DOHH2 (cell line): ENCODE measurements at regions not wholly inside any gene's neighbourhood (a gene's known extent, or its start where the extent isn't known, plus 50 kb on each side); places are given as distances from the start of the nearest gene placed in this dataset.
"Not testable (repeated sequence)": the region's sequence is repeated elsewhere in the genome, so short reads cannot be mapped to it uniquely, and the experiment has no call there.

Experiments used
- H3F3A ChIP-seq: fragments of 200-600 bp; sonication (generic), shearing (Covaris generic); 2 replicates; pipeline ENCODE4 v1.6.0; 2016; ENCODE audit warnings: antibody characterized with exemption, mild to moderate bottlenecking; ENCODE audit not compliant: control insufficient read depth, insufficient read depth
- H3K27ac ChIP-seq: fragments of 200-600 bp; sonication (generic); 2 replicates; pipeline ENCODE4 v1.5.1; 2014; ENCODE audit warnings: low read depth, mild to moderate bottlenecking, low read length, moderate library complexity
- H3K27me3 ChIP-seq: fragments of 200-600 bp; sonication (generic); 2 replicates; pipeline ENCODE4 v1.6.1; 2014; ENCODE audit warnings: mild to moderate bottlenecking, low read length, mixed read lengths; ENCODE audit not compliant: control insufficient read depth
- H3K36me3 ChIP-seq: fragments of 200-600 bp; sonication (generic); 2 replicates; pipeline ENCODE4 v1.6.1; 2014; ENCODE audit warnings: mild to moderate bottlenecking, low read length, moderate library complexity, mixed read lengths; ENCODE audit not compliant: control insufficient read depth
- H3K4me1 ChIP-seq: fragments of 200-600 bp; sonication (generic); 2 replicates; pipeline ENCODE4 v1.6.1; 2014; ENCODE audit warnings: mild to moderate bottlenecking, low read length, mixed read lengths; ENCODE audit not compliant: control insufficient read depth
- H3K4me2 ChIP-seq: fragments of 200-600 bp; sonication (generic); 2 replicates; pipeline ENCODE4 v1.6.0; 2014; ENCODE audit warnings: mild to moderate bottlenecking, low read length, moderate library complexity
- H3K4me3 ChIP-seq: fragments of 200-600 bp; sonication (generic); 2 replicates; pipeline ENCODE4 v1.5.1; 2014; ENCODE audit warnings: mild to moderate bottlenecking, low read length, mixed read lengths
- H3K79me2 ChIP-seq: fragments of 200-600 bp; sonication (generic); 2 replicates; pipeline ENCODE4 v1.6.1; 2014; ENCODE audit warnings: mild to moderate bottlenecking, low read length, mixed read lengths; ENCODE audit not compliant: control insufficient read depth
- H3K9me2 ChIP-seq: fragments of 200-600 bp; sonication (generic); replicated peaks from 2 replicates; pipeline ENCODE4 v1.6.1; 2014; ENCODE audit warnings: mild to moderate bottlenecking, low read length, mixed read lengths; ENCODE audit not compliant: control insufficient read depth
- H3K9me3 ChIP-seq: fragments of 200-600 bp; sonication (generic); 2 replicates; pipeline ENCODE4 v1.6.1; 2014; ENCODE audit warnings: antibody characterized with exemption, low read length, mixed read lengths; ENCODE audit not compliant: control insufficient read depth, insufficient read depth
- H4K20me1 ChIP-seq: fragments of 200-600 bp; sonication (generic); 2 replicates; pipeline ENCODE4 v1.6.0; 2014; ENCODE audit warnings: low read depth, mild to moderate bottlenecking, antibody characterized with exemption, low read length, moderate library complexity; ENCODE audit not compliant: control insufficient read depth, insufficient read depth
- CTCF ChIP-seq: fragments of 200-600 bp; sonication (generic); IDR thresholded peaks from one replicate; pipeline ENCODE4 v1.5.1; 2014; ENCODE audit warnings: antibody characterized with exemption, mild to moderate bottlenecking, low read depth, low read length; ENCODE audit not compliant: poor library complexity, severe bottlenecking
- EZH2phosphoT487 ChIP-seq: fragments of 200-600 bp; sonication (generic); IDR thresholded peaks from 2 replicates; pipeline ENCODE4 v1.6.1; 2017; ENCODE audit warnings: borderline replicate concordance, mild to moderate bottlenecking, antibody characterized with exemption, low read length, moderate library complexity, mixed read lengths

GRCh38 chr15:19973718-19974117 is 567.9 kb downstream of the GOLGA6L6 start:
- H3K9me3 ChIP-seq: peaks cover 5% of the 10 kb centered on the region
- no peaks in the 10 kb centered on the region for H3K4me1 ChIP-seq
- no peaks in the 10 kb centered on the region for H3K36me3 ChIP-seq
- no peaks in the 10 kb centered on the region for H4K20me1 ChIP-seq
- no peak overlapping the region for H3K27ac ChIP-seq
- no peaks in the 10 kb centered on the region for H3K9me2 ChIP-seq
- no peaks in the 10 kb centered on the region for H3F3A ChIP-seq
- no peak overlapping the region for H3K4me2 ChIP-seq
- H3K4me3 ChIP-seq: no peak overlapping the region
- no peaks in the 10 kb centered on the region for H3K27me3 ChIP-seq
- no peak for TF ChIP-seq EZH2phosphoT487
- TF ChIP-seq CTCF: no peak
- no peaks in the 10 kb centered on the region for H3K79me2 ChIP-seq

- H3K27ac ChIP-seq, H3K4me3 ChIP-seq, H3K4me2 ChIP-seq, H3K27me3 ChIP-seq, H3K9me3 ChIP-seq, H3F3A ChIP-seq, H3K36me3 ChIP-seq, H3K9me2 ChIP-seq, H4K20me1 ChIP-seq, H3K4me1 ChIP-seq, H3K79me2 ChIP-seq: not testable (repeated sequence)
These were observed 569.0 kb downstream of the GOLGA6L6 start for GRCh38 chr15:19972582-19972981.

GRCh38 chr15:19965574-19965973 is 576.0 kb downstream of the GOLGA6L6 start:
- H3K36me3 ChIP-seq, H3K4me2 ChIP-seq, H3K27me3 ChIP-seq, H4K20me1 ChIP-seq, H3F3A ChIP-seq, H3K9me2 ChIP-seq, H3K4me1 ChIP-seq, H3K9me3 ChIP-seq, H3K27ac ChIP-seq, H3K4me3 ChIP-seq, H3K79me2 ChIP-seq: not testable (repeated sequence)

GRCh38 chr15:19964480-19964879 is 577.1 kb downstream of the GOLGA6L6 start:
- H3K9me3 ChIP-seq, H4K20me1 ChIP-seq, H3K4me2 ChIP-seq, H3K36me3 ChIP-seq, H3K79me2 ChIP-seq, H3K4me1 ChIP-seq, H3K27ac ChIP-seq, H3F3A ChIP-seq, H3K4me3 ChIP-seq, H3K27me3 ChIP-seq, H3K9me2 ChIP-seq: not testable (repeated sequence)

GRCh38 chr15:19956124-19956796 is 585.3 kb downstream of the GOLGA6L6 start:
- H3K79me2 ChIP-seq: no peaks in the 10 kb centered on the region
- TF ChIP-seq EZH2phosphoT487 (no peak), CTCF (no peak)
- H3K27me3 ChIP-seq: no peaks in the 10 kb centered on the region
- no peaks in the 10 kb centered on the region for H3K9me2 ChIP-seq
- H3K36me3 ChIP-seq: no peaks in the 10 kb centered on the region
- no peaks in the 10 kb centered on the region for H4K20me1 ChIP-seq
- no peak overlapping the region for H3K4me2 ChIP-seq
- H3K27ac ChIP-seq: no peak overlapping the region
- no peaks in the 10 kb centered on the region for H3F3A ChIP-seq
- H3K4me1 ChIP-seq: no peaks in the 10 kb centered on the region
- no peaks in the 10 kb centered on the region for H3K9me3 ChIP-seq
- H3K4me3 ChIP-seq: no peak overlapping the region
